ENCODE measurements at regions not wholly inside any gene's neighbourhood (a gene's known extent, or its start where the extent isn't known, plus 50 kb on each side); places are given as distances from the start of the nearest gene placed in this dataset.

DNA sequence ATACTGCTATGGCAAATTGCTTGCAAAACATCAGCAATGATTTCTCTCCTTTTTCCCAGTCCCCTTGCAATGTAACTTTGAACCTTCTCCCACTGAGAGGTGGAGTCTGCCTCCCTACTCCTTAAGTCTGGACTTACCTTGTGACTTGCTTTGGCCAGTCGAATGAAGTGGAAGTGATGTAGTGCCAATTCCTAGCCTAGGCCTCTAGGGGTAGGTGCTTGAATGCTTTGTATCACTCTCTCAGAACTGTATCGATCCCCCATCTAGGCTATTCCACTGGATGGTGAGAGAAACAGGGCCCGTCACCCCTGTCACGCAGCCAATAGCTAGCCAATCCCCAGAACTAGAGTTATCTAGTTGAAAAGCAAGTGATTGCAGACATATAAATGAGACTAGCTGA is 238.6 kb downstream of the BTBD3 start:
- no peak for TF ChIP-seq JUND (IDR thresholded peaks at IDR 0.05)
- no peak for TF ChIP-seq RAD21 (IDR thresholded peaks at IDR 0.05)
- TF ChIP-seq GABPA (IDR thresholded peaks at IDR 0.05 in 1 of 2, conservative IDR thresholded peaks at IDR 0.05 in 1 of 2) = no peak
- TF ChIP-seq HNF4G (IDR thresholded peaks at IDR 0.05) = no peak
- no peak for TF ChIP-seq EGR1 (IDR thresholded peaks at IDR 0.05; ENCODE audit: low read depth in 2 of 2)
- no peak for TF ChIP-seq YY1 (IDR thresholded peaks at IDR 0.05)
- no peak for TF ChIP-seq ATF3 (IDR thresholded peaks at IDR 0.05)
- no peak for TF ChIP-seq HNF4A (conservative IDR thresholded peaks at IDR 0.05)
- no peak for TF ChIP-seq FOXA2 (IDR thresholded peaks at IDR 0.05)
- no peak for TF ChIP-seq SP1 (IDR thresholded peaks at IDR 0.05)
- TF ChIP-seq NR2F2 (IDR thresholded peaks at IDR 0.05) = no peak
- TF ChIP-seq TAF1 (conservative IDR thresholded peaks at IDR 0.05) = no peak
- TF ChIP-seq, protein P1, sequence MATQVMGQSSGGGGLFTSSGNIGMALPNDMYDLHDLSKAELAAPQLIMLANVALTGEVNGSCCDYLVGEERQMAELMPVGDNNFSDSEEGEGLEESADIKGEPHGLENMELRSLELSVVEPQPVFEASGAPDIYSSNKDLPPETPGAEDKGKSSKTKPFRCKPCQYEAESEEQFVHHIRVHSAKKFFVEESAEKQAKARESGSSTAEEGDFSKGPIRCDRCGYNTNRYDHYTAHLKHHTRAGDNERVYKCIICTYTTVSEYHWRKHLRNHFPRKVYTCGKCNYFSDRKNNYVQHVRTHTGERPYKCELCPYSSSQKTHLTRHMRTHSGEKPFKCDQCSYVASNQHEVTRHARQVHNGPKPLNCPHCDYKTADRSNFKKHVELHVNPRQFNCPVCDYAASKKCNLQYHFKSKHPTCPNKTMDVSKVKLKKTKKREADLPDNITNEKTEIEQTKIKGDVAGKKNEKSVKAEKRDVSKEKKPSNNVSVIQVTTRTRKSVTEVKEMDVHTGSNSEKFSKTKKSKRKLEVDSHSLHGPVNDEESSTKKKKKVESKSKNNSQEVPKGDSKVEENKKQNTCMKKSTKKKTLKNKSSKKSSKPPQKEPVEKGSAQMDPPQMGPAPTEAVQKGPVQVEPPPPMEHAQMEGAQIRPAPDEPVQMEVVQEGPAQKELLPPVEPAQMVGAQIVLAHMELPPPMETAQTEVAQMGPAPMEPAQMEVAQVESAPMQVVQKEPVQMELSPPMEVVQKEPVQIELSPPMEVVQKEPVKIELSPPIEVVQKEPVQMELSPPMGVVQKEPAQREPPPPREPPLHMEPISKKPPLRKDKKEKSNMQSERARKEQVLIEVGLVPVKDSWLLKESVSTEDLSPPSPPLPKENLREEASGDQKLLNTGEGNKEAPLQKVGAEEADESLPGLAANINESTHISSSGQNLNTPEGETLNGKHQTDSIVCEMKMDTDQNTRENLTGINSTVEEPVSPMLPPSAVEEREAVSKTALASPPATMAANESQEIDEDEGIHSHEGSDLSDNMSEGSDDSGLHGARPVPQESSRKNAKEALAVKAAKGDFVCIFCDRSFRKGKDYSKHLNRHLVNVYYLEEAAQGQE (IDR thresholded peaks at IDR 0.05) = no peak
- no peak for TF ChIP-seq CTCF (IDR thresholded peaks at IDR 0.05; ENCODE audit: low read depth, low read length, missing input control)
- TF ChIP-seq, protein P2, sequence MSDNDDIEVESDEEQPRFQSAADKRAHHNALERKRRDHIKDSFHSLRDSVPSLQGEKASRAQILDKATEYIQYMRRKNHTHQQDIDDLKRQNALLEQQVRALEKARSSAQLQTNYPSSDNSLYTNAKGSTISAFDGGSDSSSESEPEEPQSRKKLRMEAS (IDR thresholded peaks at IDR 0.05) = no peak
- TF ChIP-seq RXRA (IDR thresholded peaks at IDR 0.05) = no peak
- no peak for TF ChIP-seq FOXA1 (IDR thresholded peaks at IDR 0.05)
- TF ChIP-seq, protein P3, sequence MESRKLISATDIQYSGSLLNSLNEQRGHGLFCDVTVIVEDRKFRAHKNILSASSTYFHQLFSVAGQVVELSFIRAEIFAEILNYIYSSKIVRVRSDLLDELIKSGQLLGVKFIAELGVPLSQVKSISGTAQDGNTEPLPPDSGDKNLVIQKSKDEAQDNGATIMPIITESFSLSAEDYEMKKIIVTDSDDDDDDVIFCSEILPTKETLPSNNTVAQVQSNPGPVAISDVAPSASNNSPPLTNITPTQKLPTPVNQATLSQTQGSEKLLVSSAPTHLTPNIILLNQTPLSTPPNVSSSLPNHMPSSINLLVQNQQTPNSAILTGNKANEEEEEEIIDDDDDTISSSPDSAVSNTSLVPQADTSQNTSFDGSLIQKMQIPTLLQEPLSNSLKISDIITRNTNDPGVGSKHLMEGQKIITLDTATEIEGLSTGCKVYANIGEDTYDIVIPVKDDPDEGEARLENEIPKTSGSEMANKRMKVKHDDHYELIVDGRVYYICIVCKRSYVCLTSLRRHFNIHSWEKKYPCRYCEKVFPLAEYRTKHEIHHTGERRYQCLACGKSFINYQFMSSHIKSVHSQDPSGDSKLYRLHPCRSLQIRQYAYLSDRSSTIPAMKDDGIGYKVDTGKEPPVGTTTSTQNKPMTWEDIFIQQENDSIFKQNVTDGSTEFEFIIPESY (IDR thresholded peaks at IDR 0.05) = no peak
- WGBS = 92% methylated on average over 4 of the region's 4 CpGs
- DNase-seq (ENCODE audit: low spot score) = no peak

More for the DNA sequence above, 238.6 kb downstream of the BTBD3 start:
- Histone ChIP-seq H3K4me3 (ENCODE audit: low read depth in 1 of 3, low read length in 3 of 3) (no peak overlapping the region), H3K36me3 (ENCODE audit: control insufficient read depth in 4 of 4, insufficient read depth in 3 of 4, low read depth in 1 of 4, low read length in 3 of 4) (no peaks in the 10 kb centered on the region), H3K27ac (ENCODE audit: low read depth in 1 of 2, low read length in 2 of 2) (no peak overlapping the region), H3K4me1 (ENCODE audit: control insufficient read depth in 4 of 4, insufficient read depth in 4 of 4, low read length in 3 of 4) (no peaks in the 10 kb centered on the region), H3K9ac (ENCODE audit: low read depth in 1 of 2, low read length in 2 of 2) (no peak overlapping the region), H3K27me3 (ENCODE audit: control insufficient read depth in 4 of 4, insufficient read depth in 4 of 4, low read length in 3 of 4) (no peaks in the 10 kb centered on the region), H3K9me3 (ENCODE audit: control insufficient read depth in 4 of 4, low read length in 3 of 4) (no peaks in the 10 kb centered on the region)
